PC-9 (cell line): ENCODE measurements at regions not wholly inside any gene's neighbourhood (a gene's known extent, or its start where the extent isn't known, plus 50 kb on each side); places are given as distances from the start of the nearest gene placed in this dataset.

Source experiments
- BruUV-seq: library from RNA; stranded (reverse); fragments of 400-500 nt; replicated peaks from 2 replicates; lab custom pipeline; 2021; lab: Mats Ljungman, UMichigan
- CTCF ChIA-PET: fragments of 300-600 bp; sonication (Branson Sonifier 250); formaldehyde crosslinking; loops from one replicate; lab custom pipeline; 2022; ENCODE audit warnings: antibody characterized with exemption; lab: Charles Lee
- POLR2A ChIA-PET: fragments of 300-600 bp; sonication (Branson Sonifier 250); formaldehyde crosslinking; loops from one replicate; lab custom pipeline; 2022; ENCODE audit warnings: antibody characterized with exemption; ENCODE audit not compliant: unreplicated experiment; lab: Charles Lee
- DNase-seq, 2 experiments: peaks; one replicate each; pipeline versions ENCODE4 v3.0.0 to v3.0.0-alpha.2; 2015 to 2022; ENCODE audit warnings: mixed read lengths in 1 of 2
- H2AFZ ChIP-seq: fragments of 200-600 bp; sonication (generic); 2 replicates; pipeline ENCODE4 v1.8.1; 2017; ENCODE audit warnings: antibody characterized with exemption
- H3F3A ChIP-seq: fragments of 200-600 bp; sonication (generic); 2 replicates; pipeline ENCODE4 v1.8.1; 2017; ENCODE audit warnings: antibody characterized with exemption, mild to moderate bottlenecking, low read depth; ENCODE audit not compliant: insufficient read depth
- H3K27ac ChIP-seq: fragments of 200-600 bp; sonication (generic); 2 replicates; pipeline ENCODE4 v1.6.1; 2016; ENCODE audit warnings: mixed run types
- H3K27me3 ChIP-seq: fragments of 200-600 bp; sonication (generic); 2 replicates; pipeline ENCODE4 v1.6.1; 2016; ENCODE audit warnings: low read depth, mixed run types; ENCODE audit not compliant: insufficient read depth
- H3K36me3 ChIP-seq: fragments of 200-600 bp; sonication (generic); 2 replicates; pipeline ENCODE4 v1.6.1; 2016; ENCODE audit warnings: low read depth, mixed run types
- H3K4me1 ChIP-seq: fragments of 200-600 bp; sonication (generic); replicated peaks from 2 replicates; pipeline ENCODE4 v1.6.1; 2016; ENCODE audit warnings: mixed run types; ENCODE audit not compliant: insufficient read depth
- H3K4me2 ChIP-seq: fragments of 200-600 bp; sonication (generic); 2 replicates; pipeline ENCODE4 v1.6.1; 2017; ENCODE audit warnings: mixed run types
- H3K4me3 ChIP-seq: fragments of 200-600 bp; sonication (generic); 2 replicates; pipeline ENCODE4 v1.6.1; 2016; ENCODE audit warnings: mixed run types
- H3K79me2 ChIP-seq: fragments of 200-600 bp; sonication (generic); 2 replicates; pipeline ENCODE4 v1.6.1; 2017; ENCODE audit warnings: low read depth, mixed run types
- H3K9me2 ChIP-seq: fragments of 200-600 bp; sonication (generic); 2 replicates; pipeline ENCODE4 v1.8.1; 2017; ENCODE audit warnings: mild to moderate bottlenecking; ENCODE audit not compliant: insufficient read depth
- H3K9me3 ChIP-seq: fragments of 200-600 bp; sonication (generic); 2 replicates; pipeline ENCODE4 v1.8.1; 2016; ENCODE audit warnings: low read depth; ENCODE audit not compliant: insufficient read depth
- H4K20me1 ChIP-seq: fragments of 200-600 bp; sonication (generic); 2 replicates; pipeline ENCODE4 v1.8.1; 2017; ENCODE audit not compliant: insufficient read depth
- EZH2 ChIP-seq: fragments of 200-600 bp; sonication (generic); IDR thresholded peaks from 2 replicates; pipeline ENCODE4 v1.8.0; 2017; ENCODE audit warnings: antibody characterized with exemption, low read depth
- intact Hi-C: fragments of 100-400 bp; cut with micrococcal nuclease; formaldehyde crosslinking; loops from one replicate; pipeline ENCODE4 v1.10.0; 2022; ENCODE audit not compliant: unreplicated experiment
- TF ChIP-seq, protein P1 (sequence below): fragments of 200-600 bp; sonication (generic); conservative IDR thresholded peaks from 2 replicates; pipeline ENCODE4 v1.6.1; 2017; ENCODE audit warnings: mixed run types, antibody characterized with exemption, mild to moderate bottlenecking, moderate library complexity

DNA sequence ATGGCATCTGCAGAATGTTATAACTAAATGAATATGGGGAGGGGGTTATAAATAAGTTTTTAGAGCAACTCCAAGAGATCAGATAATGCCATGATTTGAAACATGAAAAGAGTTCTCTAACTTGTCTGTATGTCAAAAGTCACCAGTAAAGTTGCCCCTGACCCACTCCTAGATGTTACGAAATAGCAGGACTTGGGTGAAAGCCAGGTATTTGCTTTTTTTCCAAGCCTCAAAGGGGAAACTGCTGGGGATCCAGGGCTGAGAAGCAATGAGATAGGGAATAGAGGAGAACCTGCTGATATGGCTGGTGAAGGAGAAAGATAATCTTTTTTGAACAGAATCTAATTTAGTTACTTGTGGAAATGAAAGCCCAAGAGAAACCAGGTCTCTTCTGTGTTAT lies 191.5 kb upstream of the CDH20 start:
- no peaks in the 10 kb centered on the region for H3K79me2 ChIP-seq
- no peak overlapping the region for H3K4me3 ChIP-seq
- no peaks in the 10 kb centered on the region for H3K27me3 ChIP-seq
- no peaks in the 10 kb centered on the region for H3K9me2 ChIP-seq
- BruUV-seq = no TSS peak
- H3K9me3 ChIP-seq = no peaks in the 10 kb centered on the region
- CTCF ChIA-PET = no interaction called here
- H3F3A ChIP-seq = no peaks in the 10 kb centered on the region
- no peak for TF ChIP-seq EZH2
- TF ChIP-seq, protein P1, sequence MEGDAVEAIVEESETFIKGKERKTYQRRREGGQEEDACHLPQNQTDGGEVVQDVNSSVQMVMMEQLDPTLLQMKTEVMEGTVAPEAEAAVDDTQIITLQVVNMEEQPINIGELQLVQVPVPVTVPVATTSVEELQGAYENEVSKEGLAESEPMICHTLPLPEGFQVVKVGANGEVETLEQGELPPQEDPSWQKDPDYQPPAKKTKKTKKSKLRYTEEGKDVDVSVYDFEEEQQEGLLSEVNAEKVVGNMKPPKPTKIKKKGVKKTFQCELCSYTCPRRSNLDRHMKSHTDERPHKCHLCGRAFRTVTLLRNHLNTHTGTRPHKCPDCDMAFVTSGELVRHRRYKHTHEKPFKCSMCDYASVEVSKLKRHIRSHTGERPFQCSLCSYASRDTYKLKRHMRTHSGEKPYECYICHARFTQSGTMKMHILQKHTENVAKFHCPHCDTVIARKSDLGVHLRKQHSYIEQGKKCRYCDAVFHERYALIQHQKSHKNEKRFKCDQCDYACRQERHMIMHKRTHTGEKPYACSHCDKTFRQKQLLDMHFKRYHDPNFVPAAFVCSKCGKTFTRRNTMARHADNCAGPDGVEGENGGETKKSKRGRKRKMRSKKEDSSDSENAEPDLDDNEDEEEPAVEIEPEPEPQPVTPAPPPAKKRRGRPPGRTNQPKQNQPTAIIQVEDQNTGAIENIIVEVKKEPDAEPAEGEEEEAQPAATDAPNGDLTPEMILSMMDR = no peak
- intact Hi-C loops = no loop called here
- no peak overlapping the region for H3K4me2 ChIP-seq
- H4K20me1 ChIP-seq = no peaks in the 10 kb centered on the region
- no peak overlapping the region for H3K27ac ChIP-seq
- POLR2A ChIA-PET = no interaction called here
- H2AFZ ChIP-seq = no peak overlapping the region
- H3K36me3 ChIP-seq = no peaks in the 10 kb centered on the region
- DNase-seq = no peak
- H3K4me1 ChIP-seq = no peaks in the 10 kb centered on the region

DNA sequence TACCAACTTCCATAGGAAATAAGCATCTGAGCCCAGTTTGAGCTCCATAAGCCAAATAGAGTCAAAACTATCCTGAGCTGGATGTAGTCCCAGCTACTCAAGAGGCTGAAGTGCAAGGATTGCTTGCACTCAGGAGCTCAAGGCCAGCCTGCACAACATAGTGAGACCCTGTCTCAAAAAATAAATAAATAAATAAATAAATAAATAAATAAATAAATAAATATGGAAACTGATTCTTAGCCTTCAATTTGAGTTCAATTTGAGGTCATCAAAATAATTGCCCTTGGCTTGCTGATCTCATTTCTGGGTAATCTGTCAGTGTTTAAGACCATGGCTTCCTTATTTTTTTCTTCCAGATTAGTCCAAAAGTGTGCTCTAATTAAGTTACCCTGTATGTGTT lies 184.9 kb upstream of the CDH20 start:
- Histone ChIP-seq H3K4me3 (no peak overlapping the region), H2AFZ (no peak overlapping the region), H3K4me1 (no peaks in the 10 kb centered on the region), H3K36me3 (no peaks in the 10 kb centered on the region), H3K79me2 (no peaks in the 10 kb centered on the region), H3K9me3 (no peaks in the 10 kb centered on the region), H3K4me2 (no peak overlapping the region), H3K27me3 (no peaks in the 10 kb centered on the region), H3K27ac (no peak overlapping the region), H4K20me1 (no peaks in the 10 kb centered on the region), H3F3A (no peaks in the 10 kb centered on the region), H3K9me2 (no peaks in the 10 kb centered on the region)
- no peak for TF ChIP-seq EZH2
- TF ChIP-seq, protein P1 = no peak
- POLR2A ChIA-PET = no interaction called here
- BruUV-seq = no TSS peak
- DNase-seq = no peak
- intact Hi-C loops = no loop called here
- CTCF ChIA-PET = no interaction called here

DNA sequence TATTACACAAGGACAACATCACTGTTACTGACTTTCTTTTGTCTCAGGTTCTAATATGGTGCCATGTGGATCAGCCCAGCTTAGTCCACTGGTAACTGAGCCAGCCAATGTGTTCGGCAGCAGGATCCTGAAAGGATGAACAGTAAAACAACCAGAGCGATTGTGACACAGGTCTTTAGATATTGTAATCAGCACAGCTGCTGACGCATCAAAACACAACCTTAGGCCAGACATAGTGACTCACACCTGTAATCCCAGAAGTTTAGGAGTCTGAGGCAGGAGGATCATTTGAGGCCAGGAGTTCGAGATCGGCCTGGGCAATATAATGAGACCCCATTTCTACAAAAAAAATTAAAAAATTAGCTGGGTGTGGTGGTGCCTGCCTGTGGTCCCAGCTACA lies 183.4 kb upstream of the CDH20 start:
- TF ChIP-seq EZH2 = no peak
- TF ChIP-seq, protein P1 = no peak
- Histone ChIP-seq H3K4me3 (no peak overlapping the region), H3K9me3 (no peaks in the 10 kb centered on the region), H2AFZ (no peak overlapping the region), H3K79me2 (no peaks in the 10 kb centered on the region), H3F3A (no peaks in the 10 kb centered on the region), H3K27ac (no peak overlapping the region), H3K9me2 (no peaks in the 10 kb centered on the region), H3K4me1 (no peaks in the 10 kb centered on the region), H4K20me1 (no peaks in the 10 kb centered on the region), H3K4me2 (no peak overlapping the region), H3K36me3 (no peaks in the 10 kb centered on the region), H3K27me3 (no peaks in the 10 kb centered on the region)
- BruUV-seq = no TSS peak
- ChIA-PET CTCF (no interaction called here), POLR2A (no interaction called here)
- intact Hi-C loops = no loop called here
- no peak for DNase-seq
